ENCODE measurements at regions not wholly inside any gene's neighbourhood (a gene's known extent, or its start where the extent isn't known, plus 50 kb on each side); places are given as distances from the start of the nearest gene placed in this dataset.

DNA sequence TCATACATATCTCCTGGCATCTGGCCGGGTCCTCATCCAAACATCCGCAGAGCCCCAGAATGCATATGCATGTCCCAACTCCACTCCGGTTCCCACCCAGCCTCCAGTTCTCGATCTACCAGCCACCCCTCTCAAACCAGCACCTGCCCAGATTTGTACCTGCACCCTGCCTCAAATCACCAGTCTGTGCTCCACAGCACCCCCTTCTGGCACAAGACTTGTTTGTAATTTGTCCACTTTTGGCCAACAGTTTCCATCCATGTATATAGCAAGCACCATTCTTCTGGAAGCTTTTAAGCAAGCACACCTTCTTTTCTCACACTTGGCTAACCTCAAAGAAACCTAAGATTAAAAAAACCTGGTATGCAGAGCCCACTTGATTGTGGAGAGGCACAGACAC is 644.1 kb downstream of the MID1IP1 start:
- no peak overlapping the region for H3K9ac ChIP-seq (ENCODE audit: low read depth, low read length)
- 80% methylated on average over 4 of the region's 4 CpGs for WGBS
- no peaks in the 10 kb centered on the region for H3K9me3 ChIP-seq (ENCODE audit: insufficient read depth, low read depth, low read length)
- H3K36me3 ChIP-seq (ENCODE audit: insufficient read depth, low read length) = no peaks in the 10 kb centered on the region
- H3K4me3 ChIP-seq (ENCODE audit: low read length) = no peak overlapping the region
- no peak overlapping the region for H3K27ac ChIP-seq (ENCODE audit: low read depth, low read length)
- no peaks in the 10 kb centered on the region for H3K27me3 ChIP-seq (ENCODE audit: insufficient read depth, low read length)
- H3K4me1 ChIP-seq (ENCODE audit: insufficient read depth, low read length) = 0 out of 2 replicates have a peak, but pooled peaks cover 7% of the 10 kb centered on the region

DNA sequence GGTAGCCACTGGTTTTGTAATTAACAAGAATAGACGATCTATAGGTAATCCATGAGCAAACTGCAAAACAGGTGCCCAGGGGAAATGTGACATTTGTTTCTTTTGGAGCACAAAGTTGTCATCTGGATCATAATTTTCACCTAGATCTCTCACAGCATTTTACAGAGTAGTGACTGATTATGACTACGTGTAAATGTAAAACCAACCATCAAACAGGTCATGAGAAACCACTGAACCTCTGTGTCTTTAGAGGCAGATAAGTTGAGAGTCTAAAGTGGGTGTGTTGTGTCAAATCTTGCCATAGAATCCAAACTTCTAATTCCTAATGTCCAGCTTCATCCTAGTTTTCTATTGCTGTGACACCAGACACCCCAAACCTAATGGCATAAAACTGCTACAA is 648.1 kb downstream of the MID1IP1 start:
- no peak overlapping the region for H3K9ac ChIP-seq (ENCODE audit: low read depth, low read length)
- 84% methylated on average over 1 of the region's 2 CpGs for WGBS
- H3K27ac ChIP-seq (ENCODE audit: low read depth, low read length) = no peak overlapping the region
- no peak overlapping the region for H3K4me3 ChIP-seq (ENCODE audit: low read length)
- no peaks in the 10 kb centered on the region for H3K9me3 ChIP-seq (ENCODE audit: insufficient read depth, low read depth, low read length)
- H3K4me1 ChIP-seq (ENCODE audit: insufficient read depth, low read length) = no peaks in the 10 kb centered on the region
- no peaks in the 10 kb centered on the region for H3K36me3 ChIP-seq (ENCODE audit: insufficient read depth, low read length)
- H3K27me3 ChIP-seq (ENCODE audit: insufficient read depth, low read length) = no peaks in the 10 kb centered on the region

DNA sequence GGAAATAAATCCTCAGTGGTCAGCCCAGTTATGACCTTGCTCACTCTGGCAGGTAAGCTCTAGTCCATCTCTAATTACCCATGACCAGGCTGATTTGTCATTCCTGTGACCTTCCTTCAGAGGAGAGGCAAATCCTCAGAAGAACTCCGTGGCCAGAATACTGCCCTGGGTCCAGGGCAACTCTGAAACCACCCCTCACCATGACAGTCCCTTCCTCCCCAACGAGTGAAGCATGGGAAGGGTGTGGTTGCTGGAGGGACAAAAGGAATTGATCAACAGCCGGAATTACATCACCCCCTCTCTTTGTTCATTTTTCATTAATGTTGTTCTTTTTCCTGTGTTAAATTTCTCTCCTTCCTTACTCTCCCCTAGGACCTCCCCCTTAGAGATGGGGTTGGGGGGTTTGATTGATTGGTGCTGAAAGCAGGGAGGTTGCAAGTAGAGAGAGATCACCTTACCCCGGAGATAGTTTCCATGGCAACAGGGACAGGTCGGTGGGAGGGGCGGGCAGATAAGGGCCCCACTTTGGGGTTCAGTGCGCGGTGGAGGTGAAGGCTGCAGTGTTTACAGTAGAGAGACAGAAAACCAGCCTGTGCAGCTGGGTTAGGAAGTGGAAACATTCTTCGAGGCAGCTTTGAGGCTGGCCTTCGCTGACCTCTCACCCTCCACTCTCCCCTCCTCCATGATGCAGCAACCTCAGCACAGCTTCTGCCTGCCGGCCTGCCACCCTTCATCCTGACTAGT is 647.4 kb downstream of the BCOR start:
- Histone ChIP-seq H3K27ac (ENCODE audit: low read depth, low read length) (no peak overlapping the region), H3K4me3 (ENCODE audit: low read length) (no peak overlapping the region), H3K9ac (ENCODE audit: low read depth, low read length) (no peak overlapping the region), H3K27me3 (ENCODE audit: insufficient read depth, low read length) (no peaks in the 10 kb centered on the region), H3K36me3 (ENCODE audit: insufficient read depth, low read length) (no peaks in the 10 kb centered on the region), H3K9me3 (ENCODE audit: insufficient read depth, low read depth, low read length) (no peaks in the 10 kb centered on the region), H3K4me1 (ENCODE audit: insufficient read depth, low read length) (no peaks in the 10 kb centered on the region)
- 77% methylated on average over 9 of the region's 11 CpGs for WGBS

DNA sequence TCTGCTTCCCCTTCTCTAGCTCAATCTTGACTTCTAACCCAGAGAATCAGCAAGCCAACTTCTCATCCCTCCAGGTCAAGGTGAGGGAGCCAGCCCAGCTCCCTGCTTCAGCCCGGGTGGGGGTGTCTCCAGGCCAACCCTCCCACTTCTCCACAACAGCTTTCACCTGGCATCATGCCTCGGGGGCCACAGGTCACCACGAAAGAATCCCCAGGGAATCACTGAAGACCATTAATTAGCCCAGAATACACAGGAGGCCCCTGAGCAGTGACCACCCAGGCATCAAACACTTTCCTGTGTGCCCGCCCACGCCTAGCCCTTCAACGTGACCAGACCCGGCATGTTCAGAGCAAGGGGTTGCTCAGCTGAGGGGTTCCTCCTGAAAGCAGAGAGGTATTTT is 646.7 kb downstream of the BCOR start:
- H3K36me3 ChIP-seq (ENCODE audit: insufficient read depth, low read length) = no peaks in the 10 kb centered on the region
- WGBS = 89% methylated on average over 7 of the region's 7 CpGs
- H3K27ac ChIP-seq (ENCODE audit: low read depth, low read length) = no peak overlapping the region
- H3K9me3 ChIP-seq (ENCODE audit: insufficient read depth, low read depth, low read length) = no peaks in the 10 kb centered on the region
- H3K4me1 ChIP-seq (ENCODE audit: insufficient read depth, low read length) = no peaks in the 10 kb centered on the region
- no peaks in the 10 kb centered on the region for H3K27me3 ChIP-seq (ENCODE audit: insufficient read depth, low read length)
- H3K9ac ChIP-seq (ENCODE audit: low read depth, low read length) = no peak overlapping the region
- no peak overlapping the region for H3K4me3 ChIP-seq (ENCODE audit: low read length)

DNA sequence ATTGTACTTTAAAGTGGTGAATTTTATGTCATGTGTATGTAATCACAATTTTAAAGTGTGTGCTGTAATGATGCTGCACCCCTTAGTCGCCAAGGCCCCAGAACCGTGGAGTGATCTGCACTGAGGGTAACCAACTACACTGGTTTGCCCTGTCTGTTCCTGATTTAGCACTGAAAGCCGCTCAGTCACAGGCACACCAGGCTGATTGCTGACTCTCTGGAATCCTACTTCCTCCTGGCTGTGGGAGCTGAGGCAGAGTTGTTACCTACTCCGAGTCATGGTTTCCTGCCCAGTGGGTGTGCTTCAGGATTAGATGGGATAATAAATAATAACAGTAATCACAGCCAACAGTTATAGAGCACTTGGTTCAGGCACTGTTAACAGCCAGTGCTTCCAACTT is 645.4 kb downstream of the BCOR start:
- Histone ChIP-seq H3K4me1 (ENCODE audit: insufficient read depth, low read length) (no peaks in the 10 kb centered on the region), H3K36me3 (ENCODE audit: insufficient read depth, low read length) (no peaks in the 10 kb centered on the region), H3K4me3 (ENCODE audit: low read length) (no peak overlapping the region), H3K9me3 (ENCODE audit: insufficient read depth, low read depth, low read length) (no peaks in the 10 kb centered on the region), H3K27me3 (ENCODE audit: insufficient read depth, low read length) (no peaks in the 10 kb centered on the region), H3K9ac (ENCODE audit: low read depth, low read length) (no peak overlapping the region), H3K27ac (ENCODE audit: low read depth, low read length) (no peak overlapping the region)
- 92% methylated on average over 3 of the region's 4 CpGs for WGBS

DNA sequence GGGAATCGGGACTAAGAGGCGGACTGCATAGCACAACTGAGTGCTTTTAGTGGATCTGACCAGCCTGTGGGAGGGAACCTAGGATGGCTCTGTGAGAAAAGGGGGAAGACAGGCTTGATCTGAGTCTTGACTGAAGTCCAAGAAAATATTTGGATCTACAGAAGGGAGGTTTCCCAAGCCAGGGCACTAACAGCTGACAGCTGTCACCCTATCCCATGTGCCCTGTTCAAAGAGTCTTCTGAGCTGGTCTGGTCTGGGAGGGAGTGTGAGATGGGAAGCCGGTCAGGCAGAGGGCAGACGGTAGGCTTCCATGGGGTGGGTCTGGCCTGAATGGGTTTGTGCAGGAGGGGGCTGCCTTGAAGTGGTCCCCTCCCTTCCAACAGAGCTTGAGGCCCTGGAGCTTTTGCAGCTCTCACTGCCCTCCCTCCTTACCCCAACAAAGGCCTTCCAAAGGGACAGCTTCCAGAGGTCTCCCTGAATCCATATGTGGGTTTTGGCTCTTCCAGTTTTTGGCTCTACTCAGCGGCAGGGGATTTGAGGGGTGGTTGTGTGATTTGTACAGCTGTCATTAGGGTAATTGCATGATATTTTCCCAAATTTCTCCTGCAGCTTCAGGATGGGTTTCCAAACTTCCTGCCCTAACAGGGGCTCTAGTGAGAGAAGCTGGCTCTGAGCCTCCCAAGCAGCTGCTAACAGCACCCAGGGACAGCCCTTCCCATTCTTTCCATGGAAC is 643.7 kb downstream of the BCOR start:
- Histone ChIP-seq H3K36me3 (ENCODE audit: insufficient read depth, low read length) (no peaks in the 10 kb centered on the region), H3K9ac (ENCODE audit: low read depth, low read length) (no peak overlapping the region), H3K4me1 (ENCODE audit: insufficient read depth, low read length) (no peaks in the 10 kb centered on the region), H3K9me3 (ENCODE audit: insufficient read depth, low read depth, low read length) (no peaks in the 10 kb centered on the region), H3K4me3 (ENCODE audit: low read length) (no peak overlapping the region), H3K27me3 (ENCODE audit: insufficient read depth, low read length) (no peaks in the 10 kb centered on the region), H3K27ac (ENCODE audit: low read depth, low read length) (no peak overlapping the region)
- 86% methylated on average over 3 of the region's 5 CpGs for WGBS

DNA sequence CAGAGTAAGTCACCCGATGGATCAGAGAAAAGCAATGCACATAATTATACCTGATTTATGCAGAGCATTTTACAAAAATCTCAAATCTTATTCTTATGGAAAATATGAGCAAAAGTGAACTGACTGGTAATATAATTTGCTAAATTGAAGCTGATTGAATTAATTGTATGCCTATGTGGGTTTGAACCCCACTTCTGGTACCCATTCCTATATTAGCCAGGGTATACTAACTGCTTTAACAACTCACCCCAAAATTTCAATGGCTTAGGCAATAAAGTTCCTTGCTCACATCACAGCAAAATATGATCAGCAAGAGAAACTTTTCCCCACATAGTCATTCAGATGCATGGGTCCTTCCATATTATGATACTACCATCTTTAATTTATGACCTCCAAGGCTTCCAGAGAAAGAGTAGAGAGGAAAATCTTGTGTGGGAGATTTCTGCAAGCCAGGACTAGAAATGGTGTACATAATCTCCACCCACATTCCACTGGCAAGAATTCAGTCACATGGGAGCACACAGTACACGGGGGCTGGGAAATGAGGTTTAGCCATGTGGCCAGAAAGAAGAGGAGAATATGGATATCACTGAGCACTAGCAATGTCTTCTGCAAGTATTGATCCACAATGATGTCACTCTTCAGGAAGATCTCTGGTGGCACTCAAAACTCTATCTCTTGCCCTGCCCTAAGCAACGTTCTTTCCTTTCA is 640.7 kb downstream of the BCOR start:
- H3K36me3 ChIP-seq (ENCODE audit: insufficient read depth, low read length) = no peaks in the 10 kb centered on the region
- 97% methylated on average over 3 of the region's 3 CpGs for WGBS
- no peak overlapping the region for H3K4me3 ChIP-seq (ENCODE audit: low read length)
- H3K4me1 ChIP-seq (ENCODE audit: insufficient read depth, low read length) = no peaks in the 10 kb centered on the region
- no peak overlapping the region for H3K27ac ChIP-seq (ENCODE audit: low read depth, low read length)
- no peaks in the 10 kb centered on the region for H3K9me3 ChIP-seq (ENCODE audit: insufficient read depth, low read depth, low read length)
- H3K9ac ChIP-seq (ENCODE audit: low read depth, low read length) = no peak overlapping the region
- H3K27me3 ChIP-seq (ENCODE audit: insufficient read depth, low read length) = no peaks in the 10 kb centered on the region

DNA sequence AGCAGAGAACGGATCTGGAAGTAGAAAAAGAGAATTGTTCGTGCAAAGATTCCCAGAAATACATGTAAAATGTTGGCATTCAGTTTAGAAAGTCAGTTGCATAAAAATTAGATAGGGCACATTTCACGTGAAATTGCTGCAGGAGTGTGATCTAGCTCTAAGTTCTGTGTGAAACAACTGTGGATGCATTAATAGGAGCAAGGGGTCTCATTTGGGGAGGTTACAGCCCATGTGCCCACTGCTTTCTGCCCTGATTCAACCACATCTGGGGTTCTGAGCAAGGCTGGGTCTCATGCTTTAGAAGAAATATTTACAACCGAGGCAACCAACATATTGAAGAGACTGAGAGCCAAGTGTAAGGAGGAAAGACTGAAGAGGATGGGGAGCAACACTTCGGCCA is 639.0 kb downstream of the BCOR start:
- Histone ChIP-seq H3K27me3 (ENCODE audit: insufficient read depth, low read length) (no peaks in the 10 kb centered on the region), H3K9me3 (ENCODE audit: insufficient read depth, low read depth, low read length) (no peaks in the 10 kb centered on the region), H3K9ac (ENCODE audit: low read depth, low read length) (no peak overlapping the region), H3K36me3 (ENCODE audit: insufficient read depth, low read length) (no peaks in the 10 kb centered on the region), H3K27ac (ENCODE audit: low read depth, low read length) (no peak overlapping the region), H3K4me3 (ENCODE audit: low read length) (no peak overlapping the region), H3K4me1 (ENCODE audit: insufficient read depth, low read length) (no peaks in the 10 kb centered on the region)
- WGBS = 96% methylated on average over 5 of the region's 5 CpGs

DNA sequence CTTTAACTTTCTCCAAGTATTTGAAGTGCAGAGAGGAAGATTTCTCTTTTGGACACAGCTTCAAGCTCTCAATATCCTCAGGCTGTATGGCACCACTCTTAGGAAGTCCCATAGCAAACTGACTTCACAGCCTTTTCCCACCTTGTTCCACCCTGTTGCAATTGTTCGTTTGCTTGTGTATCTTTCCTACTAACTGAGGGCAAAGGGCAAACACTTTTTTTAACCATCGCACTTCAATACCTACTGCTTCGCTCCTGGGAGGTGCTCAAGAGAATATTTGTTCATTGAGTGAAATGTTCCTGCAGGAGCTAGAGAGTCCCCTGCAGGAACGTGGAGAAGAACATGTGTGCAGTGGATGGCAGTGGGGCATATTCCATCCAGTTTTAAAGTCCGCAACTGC is 638.6 kb downstream of the BCOR start:
- H3K4me1 ChIP-seq (ENCODE audit: insufficient read depth, low read length) = no peaks in the 10 kb centered on the region
- no peak overlapping the region for H3K4me3 ChIP-seq (ENCODE audit: low read length)
- H3K27ac ChIP-seq (ENCODE audit: low read depth, low read length) = no peak overlapping the region
- H3K36me3 ChIP-seq (ENCODE audit: insufficient read depth, low read length) = no peaks in the 10 kb centered on the region
- H3K9ac ChIP-seq (ENCODE audit: low read depth, low read length) = no peak overlapping the region
- no peaks in the 10 kb centered on the region for H3K27me3 ChIP-seq (ENCODE audit: insufficient read depth, low read length)
- H3K9me3 ChIP-seq (ENCODE audit: insufficient read depth, low read depth, low read length) = no peaks in the 10 kb centered on the region
- 97% methylated on average over 4 of the region's 5 CpGs for WGBS

DNA sequence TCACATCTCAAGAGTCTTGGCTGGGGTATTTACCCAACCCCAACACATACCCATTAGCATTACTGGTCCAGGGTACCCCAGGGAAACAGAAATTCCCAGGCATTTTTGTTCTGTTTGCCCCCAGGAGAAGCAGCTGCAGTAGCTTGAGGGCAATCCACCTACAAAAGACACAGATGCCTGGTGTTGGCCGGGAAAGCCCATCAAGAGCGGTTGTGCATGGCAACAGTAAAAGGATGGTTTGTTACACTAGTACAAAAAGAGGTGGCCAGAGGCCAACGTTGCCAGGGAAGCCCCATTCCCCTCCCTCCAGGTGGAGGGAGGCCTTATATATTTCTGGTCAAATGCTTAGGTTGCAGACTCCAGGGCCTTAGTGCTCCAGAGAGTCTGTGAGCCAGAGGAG is 637.8 kb downstream of the BCOR start:
- WGBS = 87% methylated on average over 3 of the region's 3 CpGs
- H3K9ac ChIP-seq (ENCODE audit: low read depth, low read length) = no peak overlapping the region
- no peaks in the 10 kb centered on the region for H3K4me1 ChIP-seq (ENCODE audit: insufficient read depth, low read length)

DNA sequence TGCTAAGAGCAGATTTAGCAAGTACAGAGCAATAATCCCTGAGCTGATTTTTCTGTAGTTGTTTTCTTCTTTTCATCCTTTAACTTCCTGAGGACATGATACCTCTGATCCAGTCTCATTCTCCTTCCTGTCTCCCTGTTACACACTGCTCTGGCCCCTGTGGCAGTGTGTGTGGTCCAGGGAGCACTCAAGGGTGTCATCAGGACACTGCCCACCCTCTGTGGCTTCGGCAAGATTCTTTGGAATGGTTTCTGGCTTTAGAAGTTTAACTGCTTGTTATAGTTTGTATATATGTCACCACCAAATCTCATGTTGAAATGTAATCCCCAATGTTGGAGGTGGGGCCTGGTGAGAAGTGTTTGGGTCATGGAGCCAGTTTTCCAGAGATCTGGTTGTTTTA is 637.3 kb downstream of the BCOR start:
- Histone ChIP-seq H3K27ac (ENCODE audit: low read depth, low read length) (no peak overlapping the region), H3K4me1 (ENCODE audit: insufficient read depth, low read length) (no peaks in the 10 kb centered on the region), H3K9me3 (ENCODE audit: insufficient read depth, low read depth, low read length) (no peaks in the 10 kb centered on the region), H3K27me3 (ENCODE audit: insufficient read depth, low read length) (no peaks in the 10 kb centered on the region), H3K9ac (ENCODE audit: low read depth, low read length) (no peak overlapping the region), H3K4me3 (ENCODE audit: low read length) (no peak overlapping the region), H3K36me3 (ENCODE audit: insufficient read depth, low read length) (no peaks in the 10 kb centered on the region)
- WGBS = no CpG with 5 or more reads among the region's 1 CpG

More for the DNA sequence above, 637.8 kb downstream of the BCOR start:
- no peaks in the 10 kb centered on the region for H3K27me3 ChIP-seq (ENCODE audit: insufficient read depth, low read length)
- no peak overlapping the region for H3K4me3 ChIP-seq (ENCODE audit: low read length)
- H3K27ac ChIP-seq (ENCODE audit: low read depth, low read length) = no peak overlapping the region
- H3K9me3 ChIP-seq (ENCODE audit: insufficient read depth, low read depth, low read length) = no peaks in the 10 kb centered on the region
- no peaks in the 10 kb centered on the region for H3K36me3 ChIP-seq (ENCODE audit: insufficient read depth, low read length)

All from HUES64 (cell line).